ENCODE measurements at regions not wholly inside any gene's neighbourhood (a gene's known extent, or its start where the extent isn't known, plus 50 kb on each side); places are given as distances from the start of the nearest gene placed in this dataset.
"Not testable (repeated sequence)": the region's sequence is repeated elsewhere in the genome, so short reads cannot be mapped to it uniquely, and the experiment has no call there.

GRCh38 chr2:95686056-95686825, 94.4 kb downstream of the TRIM43 start:
- not testable (repeated sequence) for DNase-seq

DNA sequence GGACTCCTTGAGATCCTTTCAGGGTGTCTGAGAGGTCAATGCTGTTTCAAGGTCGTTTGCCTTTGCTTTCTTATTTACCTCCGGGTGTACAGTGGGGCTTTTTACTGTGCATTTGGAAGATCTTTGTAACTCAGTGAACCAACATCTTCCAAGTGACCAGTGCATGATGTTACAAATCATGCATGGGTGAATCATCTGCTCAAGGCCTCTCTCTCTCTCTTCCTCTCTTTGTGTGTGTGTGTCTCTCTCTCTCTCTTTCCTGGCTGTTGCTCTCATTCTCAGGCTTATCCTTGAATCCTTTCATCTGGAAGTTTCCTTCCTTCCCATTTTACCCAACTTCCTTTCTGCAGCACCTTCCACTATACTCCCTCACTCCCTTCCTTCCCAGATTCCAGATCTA, 96.1 kb downstream of the TRIM43 start:
- DNase-seq, result not testable (repeated sequence)

DNA sequence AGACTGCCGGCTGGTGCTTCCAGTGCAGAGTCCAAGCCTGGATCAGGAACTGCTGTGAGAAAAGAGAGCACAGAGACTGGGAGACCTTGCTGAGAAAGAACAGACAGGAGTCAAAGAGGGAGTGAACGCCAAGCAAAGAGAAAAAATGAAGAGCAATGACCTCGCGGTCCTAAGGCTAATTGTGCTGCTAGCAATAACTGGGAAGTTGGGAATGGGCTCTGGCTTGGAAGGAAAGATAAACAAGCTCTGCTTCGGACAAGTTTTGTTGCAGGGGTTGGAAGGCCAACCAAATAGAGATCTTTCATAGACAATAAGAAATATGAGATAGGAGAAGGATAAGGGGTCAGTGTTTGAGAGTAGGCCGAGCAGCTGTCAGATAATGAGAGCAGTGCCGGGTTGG, 99.4 kb downstream of the TRIM43 start:
- not testable (repeated sequence) for DNase-seq

DNA sequence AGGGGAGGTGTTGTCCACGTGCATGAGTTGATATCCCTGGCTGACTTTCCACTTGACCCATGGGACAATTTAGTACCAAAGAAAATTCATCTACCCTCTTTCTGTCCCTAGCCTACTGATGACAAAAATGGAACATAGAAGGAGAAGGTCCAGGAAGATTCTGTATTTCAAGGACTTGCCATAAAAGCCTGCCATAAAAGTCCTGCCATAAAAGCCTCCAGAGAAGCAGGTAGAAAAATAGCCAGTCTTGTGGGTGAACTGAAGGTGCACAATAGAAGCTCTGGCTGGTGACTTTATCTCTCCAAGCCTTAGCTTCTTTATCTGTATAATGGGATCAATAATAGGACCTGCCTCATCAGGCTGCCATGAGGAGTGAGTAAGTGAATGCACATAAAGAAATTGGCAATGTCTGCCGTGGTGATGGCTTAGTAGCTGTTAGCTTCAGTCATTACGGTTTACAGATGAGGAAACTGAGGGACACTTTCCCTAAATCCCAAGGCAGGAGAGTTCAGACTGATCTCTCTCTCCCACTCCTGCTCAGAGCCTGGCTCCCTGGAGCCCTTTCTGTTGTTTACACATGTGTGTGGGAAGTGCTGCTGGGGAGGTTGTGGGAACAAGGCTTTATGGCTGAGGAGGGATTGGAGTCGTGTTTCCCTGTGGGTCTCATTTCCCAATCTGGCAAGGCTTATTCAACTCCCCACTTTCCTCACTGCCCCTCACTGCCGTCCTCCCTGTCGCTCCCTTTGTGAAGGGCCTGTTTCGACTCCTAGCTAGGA, 101.5 kb downstream of the TRIM43 start:
- DNase-seq, result not testable (repeated sequence)

- DNase-seq, result no peak
Measured at GRCh38 chr2:95695613-95696012, 103.8 kb downstream of the TRIM43 start.

DNA sequence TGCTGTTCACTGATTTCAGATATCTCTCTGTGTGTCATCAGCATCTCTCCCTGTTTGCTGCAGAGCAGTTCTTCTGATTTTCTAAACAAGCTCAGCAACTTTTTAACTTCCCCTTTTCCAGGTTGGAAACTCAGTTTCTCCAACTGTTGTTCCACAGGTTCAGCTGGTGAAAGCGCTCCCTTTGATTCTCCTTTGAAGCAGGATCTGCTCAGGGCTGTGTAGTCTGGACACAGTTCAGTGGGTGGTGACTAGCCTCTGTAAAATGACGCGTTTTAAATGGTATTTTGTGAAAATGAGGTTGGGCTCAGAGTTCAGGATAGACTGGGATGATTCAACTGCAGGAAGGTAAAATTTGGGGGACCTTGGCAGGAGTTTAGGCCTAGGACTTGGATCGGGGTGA, 106.3 kb downstream of the TRIM43 start:
- no peak for DNase-seq

DNA sequence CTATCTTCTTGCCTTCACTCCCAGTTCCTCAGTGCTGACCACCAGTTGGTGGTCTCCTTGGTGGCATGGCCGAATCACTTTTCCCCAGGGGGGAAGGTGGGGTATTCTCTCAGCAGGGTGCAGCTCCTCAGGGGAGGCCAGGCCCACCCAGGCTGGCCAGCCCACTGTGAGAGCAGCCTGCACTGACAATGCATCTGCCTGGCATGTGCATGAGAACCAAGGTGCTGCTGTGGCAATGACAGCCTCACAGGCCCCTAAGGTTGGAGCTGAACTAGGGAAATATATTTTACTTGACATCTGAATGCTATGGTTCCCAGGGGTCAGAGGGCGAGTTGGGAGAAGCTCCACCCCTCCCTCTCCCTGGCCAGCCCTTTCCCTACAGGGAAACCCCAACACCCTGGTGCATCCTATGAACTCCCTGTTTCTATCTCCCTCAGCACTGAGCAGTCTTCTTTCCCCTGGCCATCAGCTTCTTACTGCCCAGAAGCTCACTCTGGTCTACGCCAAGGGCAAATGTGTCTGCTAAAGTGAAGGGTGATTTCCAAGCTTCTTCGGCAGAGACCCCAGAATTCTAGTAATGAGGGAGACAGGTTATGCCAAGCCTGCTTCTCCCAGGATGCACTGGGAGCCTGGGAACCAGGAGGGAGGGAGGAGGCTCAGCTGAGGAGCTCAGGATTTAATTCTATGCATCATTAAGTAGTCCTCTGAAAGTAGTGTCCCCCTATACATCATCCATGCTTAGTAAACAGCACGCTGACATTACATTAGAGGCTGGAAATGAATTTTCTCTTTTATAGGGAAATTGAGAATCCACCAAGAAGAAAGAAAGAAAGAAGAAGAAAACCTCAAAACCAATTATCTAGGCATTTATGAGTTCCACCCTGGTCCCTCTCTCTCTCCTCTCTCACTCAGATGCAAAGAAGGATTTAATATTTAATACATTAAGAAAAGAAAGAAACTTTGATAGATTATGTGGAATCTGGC, 107.7 kb downstream of the TRIM43 start:
- not testable (repeated sequence) for DNase-seq

GRCh38 chr2:95700519-95700918, 108.7 kb downstream of the TRIM43 start:
- peak in 1 of 2 donors; percentile 2 for DNase-seq

DNA sequence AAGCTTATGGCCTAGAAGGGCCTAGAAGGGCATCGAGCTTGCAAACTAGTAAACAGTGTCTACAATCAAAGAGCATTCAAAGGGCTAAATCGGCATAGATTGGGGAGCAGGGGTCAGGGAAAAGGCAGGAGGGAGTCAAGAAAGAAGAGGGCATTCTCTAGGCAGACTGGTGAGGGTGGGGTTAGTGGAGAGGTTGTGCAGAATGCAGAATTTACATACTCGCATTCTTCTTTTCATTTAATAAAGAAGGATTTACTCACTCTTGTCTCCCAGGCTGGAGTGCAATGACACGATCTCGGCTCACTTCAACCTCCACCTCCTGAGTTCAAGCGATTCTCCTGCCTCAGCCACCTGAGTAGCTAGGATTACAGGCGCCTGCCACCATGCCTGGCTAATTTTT, 110.7 kb downstream of the TRIM43 start:
- DNase-seq, result no peak

DNA sequence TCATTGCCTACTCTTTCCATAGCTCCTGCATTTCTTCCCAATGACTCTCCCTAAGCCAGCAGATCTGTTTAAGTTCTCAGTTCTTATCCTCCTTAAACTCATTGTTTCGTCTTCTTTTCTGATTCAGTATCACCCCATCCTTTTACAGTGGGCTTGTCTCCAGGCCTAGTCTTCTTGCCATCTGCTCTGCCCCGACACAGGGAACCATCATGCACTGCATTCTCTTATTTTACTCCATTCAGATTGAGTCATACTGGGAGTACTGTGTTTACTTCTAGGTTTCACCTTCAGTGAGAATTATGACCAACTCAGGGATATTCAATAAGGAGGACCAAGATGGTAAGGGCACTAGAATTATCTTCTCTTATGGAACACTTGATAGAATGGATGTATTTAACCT, 115.4 kb downstream of the TRIM43 start:
- not testable (repeated sequence) for DNase-seq

- no peak for DNase-seq
Measured at GRCh38 chr2:95707837-95708236, 116.0 kb downstream of the TRIM43 start.

GRCh38 chr2:95709831-95710230, 118.0 kb downstream of the TRIM43 start:
- no peak for DNase-seq

GRCh38 chr2:95713470-95714177, 121.8 kb downstream of the TRIM43 start:
- DNase-seq, result not testable (repeated sequence)

DNA sequence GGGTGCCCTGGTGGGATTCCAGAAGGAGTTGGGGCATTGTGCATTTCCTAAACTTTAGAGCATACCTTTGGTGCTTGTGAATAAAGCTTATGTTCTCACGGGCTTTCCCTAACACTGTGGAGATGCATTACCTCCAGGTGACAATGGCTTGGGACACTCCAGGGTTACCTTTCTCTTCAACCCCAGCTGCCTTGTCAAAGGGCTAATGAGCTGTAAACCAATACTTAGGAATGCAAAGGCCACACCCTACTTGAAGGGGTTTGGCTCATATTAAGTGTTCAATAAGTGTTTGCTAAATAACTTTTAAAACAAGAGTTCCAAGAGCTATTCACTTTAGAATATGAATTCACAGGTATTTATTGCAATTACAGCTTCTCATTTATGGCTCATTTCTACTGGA, 122.6 kb downstream of the TRIM43 start:
- DNase-seq, result not testable (repeated sequence)

- DNase-seq, result no peak
Measured at GRCh38 chr2:95719473-95720060, 127.8 kb downstream of the TRIM43 start.

GRCh38 chr2:95721726-95722125, 129.9 kb downstream of the TRIM43 start:
- DNase-seq, result no peak

DNA sequence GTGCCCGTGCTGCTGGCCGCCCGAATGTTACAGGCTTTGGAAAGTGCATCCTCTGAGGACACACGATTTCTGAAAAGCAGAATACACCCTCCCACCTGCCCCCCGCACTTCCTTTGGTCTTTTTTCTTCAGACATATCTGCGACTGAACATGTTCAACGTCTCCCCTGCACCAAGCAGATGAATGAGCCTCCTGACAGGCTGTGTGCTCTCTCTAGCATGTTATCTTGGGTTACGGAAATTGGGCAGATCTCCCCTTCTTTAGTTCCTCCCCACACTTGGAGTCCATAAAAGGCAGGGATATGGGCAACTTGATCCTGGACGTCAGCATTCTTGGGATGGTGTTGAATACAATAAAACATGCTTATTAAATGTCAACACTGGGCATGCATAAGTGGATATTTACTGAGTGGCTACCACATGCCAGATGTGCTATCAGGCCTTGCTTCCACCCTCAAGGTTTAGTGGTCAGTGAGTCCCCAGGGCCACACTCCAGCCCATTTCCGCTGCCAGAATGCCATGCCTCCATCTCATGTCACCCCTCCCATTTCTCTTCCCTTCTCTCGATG, 130.4 kb downstream of the TRIM43 start:
- no peak for DNase-seq

- not testable (repeated sequence) for DNase-seq
Measured at GRCh38 chr2:95723627-95724210, 131.9 kb downstream of the TRIM43 start.

- not testable (repeated sequence) for DNase-seq
Measured at GRCh38 chr2:95725191-95725590, 133.4 kb downstream of the TRIM43 start.

- DNase-seq, result not testable (repeated sequence)
Measured at GRCh38 chr2:95725677-95726076, 133.9 kb downstream of the TRIM43 start.

DNA sequence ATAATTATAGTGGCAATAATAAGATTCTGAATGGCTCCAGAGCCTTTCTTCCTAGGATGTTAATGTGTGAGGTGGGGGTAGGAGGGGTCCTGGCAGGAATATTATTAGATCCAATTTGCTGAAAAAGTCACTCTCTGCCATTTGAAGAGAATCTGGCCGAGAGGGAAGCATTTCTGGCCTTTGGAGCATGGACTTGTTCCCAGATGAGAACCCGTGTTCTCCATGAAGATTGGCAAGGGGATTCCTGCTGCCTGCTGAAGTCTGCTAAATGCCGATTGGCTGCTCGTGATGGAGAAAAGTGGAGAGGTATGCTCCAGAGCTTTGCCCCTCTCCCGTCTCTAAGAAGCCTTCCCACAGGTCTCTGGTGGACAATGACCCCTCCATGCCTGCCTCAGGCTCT, 135.6 kb downstream of the TRIM43 start:
- not testable (repeated sequence) for DNase-seq

All from bone marrow (tissue), 2 donors.